ENCODE measurements at regions not wholly inside any gene's neighbourhood (a gene's known extent, or its start where the extent isn't known, plus 50 kb on each side); places are given as distances from the start of the nearest gene placed in this dataset.

DNA sequence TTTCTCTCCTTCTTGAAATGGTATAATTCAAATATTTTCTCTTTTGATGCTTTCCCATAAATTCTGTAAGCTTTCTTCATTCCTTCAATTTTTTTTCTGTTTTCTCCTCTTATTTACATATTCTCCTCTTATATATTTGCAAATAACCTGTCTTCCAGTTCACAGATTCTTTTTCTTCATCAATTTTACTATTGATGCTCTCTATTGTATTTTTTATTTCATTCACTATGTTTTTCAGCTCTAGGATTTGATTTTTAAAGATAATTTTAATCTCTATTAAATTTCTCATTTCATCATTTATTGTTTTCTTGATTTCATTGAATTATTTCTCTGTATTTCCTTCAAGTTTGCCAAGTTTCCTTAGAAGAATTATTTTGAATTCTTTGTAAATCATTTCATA, 54.0 kb upstream of the PRPS1L1 start:
- Histone ChIP-seq H3K9ac (no peak overlapping the region), H3K4me3 (no peak overlapping the region), H3K79me2 (ENCODE audit: insufficient read depth) (no peaks in the 10 kb centered on the region), H3K36me3 (ENCODE audit: low read depth) (no peaks in the 10 kb centered on the region), H3K27me3 (replicated peaks; ENCODE audit: insufficient read depth) (peaks cover 9% of the 10 kb centered on the region), H3K9me2 (ENCODE audit: insufficient read depth) (no peaks in the 10 kb centered on the region), H3K9me3 (ENCODE audit: low read depth) (no peaks in the 10 kb centered on the region), H3K27ac (no peak overlapping the region), H3K4me2 (ENCODE audit: unreplicated experiment) (no peak overlapping the region), H3F3A (ENCODE audit: insufficient read depth) (no peaks in the 10 kb centered on the region), H4K20me1 (ENCODE audit: insufficient read depth) (no peaks in the 10 kb centered on the region), H2AFZ (no peak overlapping the region), H3K4me1 (ENCODE audit: insufficient read depth) (no peaks in the 10 kb centered on the region)
- TF ChIP-seq EZH2phosphoT487 (IDR thresholded peaks at IDR 0.05; ENCODE audit: insufficient read depth, low read depth) = no peak
- in situ Hi-C loops (cut with MboI) = no loop called here
- DNase-seq = no peak

DNA sequence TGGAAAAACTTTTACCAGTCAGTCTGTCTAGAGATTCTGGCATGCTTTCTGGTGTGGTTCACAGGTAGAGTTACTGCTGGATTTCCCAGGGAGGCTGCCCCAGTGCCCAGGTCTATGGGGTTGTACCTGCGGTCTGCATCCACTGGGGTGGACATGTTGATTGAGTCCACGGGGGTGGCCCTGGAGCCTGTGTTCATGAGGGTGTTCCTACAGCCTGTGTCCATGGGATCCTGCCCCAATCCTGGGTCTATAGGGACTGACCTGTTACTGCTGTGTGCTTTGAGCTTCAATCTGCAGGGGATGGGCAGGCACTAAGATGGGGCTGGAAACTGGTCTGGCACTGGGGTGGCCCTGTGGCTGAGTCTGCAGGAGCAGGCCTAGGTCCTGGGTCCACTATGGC, 54.5 kb upstream of the PRPS1L1 start:
- Histone ChIP-seq H3K36me3 (ENCODE audit: low read depth) (no peaks in the 10 kb centered on the region), H3K27me3 (replicated peaks; ENCODE audit: insufficient read depth) (peaks cover 12% of the 10 kb centered on the region), H2AFZ (no peak overlapping the region), H3K9me3 (ENCODE audit: low read depth) (no peaks in the 10 kb centered on the region), H3K27ac (no peak overlapping the region), H3K4me1 (ENCODE audit: insufficient read depth) (peaks cover under 1% of the 10 kb centered on the region; the same call in 1 of the 2 replicates), H3F3A (ENCODE audit: insufficient read depth) (no peaks in the 10 kb centered on the region), H3K4me3 (no peak overlapping the region), H3K4me2 (ENCODE audit: unreplicated experiment) (no peak overlapping the region), H3K79me2 (ENCODE audit: insufficient read depth) (no peaks in the 10 kb centered on the region), H3K9ac (no peak overlapping the region), H4K20me1 (ENCODE audit: insufficient read depth) (no peaks in the 10 kb centered on the region), H3K9me2 (ENCODE audit: insufficient read depth) (no peaks in the 10 kb centered on the region)
- DNase-seq = no peak
- in situ Hi-C loops (cut with MboI) = no loop called here
- WGBS, 2 experiments (ENCODE audit: low coverage in 1 of 2, low lambda C conversion rate in 2 of 2, missing lambda C conversion rate in 2 of 2) = 60 to 77% methylated on average over 2 of the region's 2 CpGs
- TF ChIP-seq EZH2phosphoT487 (IDR thresholded peaks at IDR 0.05; ENCODE audit: insufficient read depth, low read depth) = no peak
- no peak for TF ChIP-seq EZH2 (IDR thresholded peaks at IDR 0.05; ENCODE audit: insufficient read depth, poor library complexity, severe bottlenecking)

DNA sequence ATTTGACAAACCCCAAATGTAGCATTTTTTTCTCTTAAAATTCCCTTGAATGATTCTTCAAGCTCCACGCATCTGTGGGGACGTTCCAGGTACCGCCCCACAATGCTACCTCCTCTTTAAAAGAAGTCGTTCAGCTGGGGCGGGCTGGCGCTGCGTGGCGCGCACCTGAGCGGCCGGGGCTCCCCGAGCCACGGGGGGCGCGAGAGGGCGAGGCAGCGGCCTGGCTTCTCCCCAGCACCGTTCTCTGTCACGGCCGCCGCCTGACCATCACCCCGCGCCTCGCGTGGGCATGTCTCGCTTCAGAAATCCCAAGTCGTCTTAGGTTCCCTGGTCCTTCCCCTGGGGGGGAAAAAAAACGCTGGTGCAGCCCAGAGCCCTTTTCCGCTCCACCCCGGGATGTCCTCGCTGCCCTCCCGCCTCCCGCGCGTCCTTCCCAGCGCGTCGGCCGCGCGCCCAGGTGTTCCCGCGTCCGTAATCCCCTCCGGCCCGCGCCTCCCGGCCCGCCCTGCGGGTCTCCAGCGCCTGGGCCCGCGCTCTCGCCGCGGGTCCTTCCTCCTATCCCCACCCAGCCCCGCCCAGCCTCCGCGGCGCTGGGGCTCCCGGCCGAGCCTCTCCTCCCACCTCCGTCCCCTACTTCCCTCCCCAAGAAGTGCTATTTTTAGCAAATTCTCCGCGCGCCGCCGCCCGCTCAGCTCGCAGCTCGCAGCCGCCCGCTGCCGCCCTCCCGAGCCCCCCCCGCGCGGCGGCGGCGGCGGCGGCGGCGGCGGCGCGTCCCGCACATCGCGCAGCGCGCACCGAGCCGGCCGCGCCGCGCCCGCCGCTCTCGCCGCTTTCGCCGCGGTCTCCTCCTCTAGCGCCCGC, 58.7 kb upstream of the PRPS1L1 start:
- H2AFZ ChIP-seq = peak overlapping the region; percentile 88
- peak; percentile 47 for DNase-seq
- H3K27ac ChIP-seq = no peak overlapping the region
- H4K20me1 ChIP-seq (ENCODE audit: insufficient read depth) = no peaks in the 10 kb centered on the region
- peaks cover 4% of the 10 kb centered on the region; the same call in 1 of the 2 replicates for H3K4me1 ChIP-seq (ENCODE audit: insufficient read depth)
- in situ Hi-C loops (cut with MboI) = no loop called here
- H3K4me2 ChIP-seq (ENCODE audit: unreplicated experiment) = peak overlapping the region; percentile 91
- no peaks in the 10 kb centered on the region for H3K36me3 ChIP-seq (ENCODE audit: low read depth)
- H3F3A ChIP-seq (ENCODE audit: insufficient read depth) = no peaks in the 10 kb centered on the region; the same call in 1 of the 2 replicates
- 0 out of 2 replicates have a peak overlapping the region, but pooled peaks have one; percentile 19 for H3K9ac ChIP-seq
- peaks cover 30% of the 10 kb centered on the region for H3K27me3 ChIP-seq (replicated peaks; ENCODE audit: insufficient read depth)
- H3K79me2 ChIP-seq (ENCODE audit: insufficient read depth) = no peaks in the 10 kb centered on the region
- no peaks in the 10 kb centered on the region for H3K9me3 ChIP-seq (ENCODE audit: low read depth)
- H3K4me3 ChIP-seq = peak overlapping the region; percentile 78
- 0 to 1% methylated on average over 43 to 107 of the region's 108 CpGs for WGBS, 2 experiments (ENCODE audit: low coverage in 1 of 2, low lambda C conversion rate in 2 of 2, missing lambda C conversion rate in 2 of 2)
- no peak for TF ChIP-seq EZH2phosphoT487 (IDR thresholded peaks at IDR 0.05; ENCODE audit: insufficient read depth, low read depth)
- no peak for TF ChIP-seq EZH2 (IDR thresholded peaks at IDR 0.05; ENCODE audit: insufficient read depth, poor library complexity, severe bottlenecking)
- H3K9me2 ChIP-seq (ENCODE audit: insufficient read depth) = no peaks in the 10 kb centered on the region

DNA sequence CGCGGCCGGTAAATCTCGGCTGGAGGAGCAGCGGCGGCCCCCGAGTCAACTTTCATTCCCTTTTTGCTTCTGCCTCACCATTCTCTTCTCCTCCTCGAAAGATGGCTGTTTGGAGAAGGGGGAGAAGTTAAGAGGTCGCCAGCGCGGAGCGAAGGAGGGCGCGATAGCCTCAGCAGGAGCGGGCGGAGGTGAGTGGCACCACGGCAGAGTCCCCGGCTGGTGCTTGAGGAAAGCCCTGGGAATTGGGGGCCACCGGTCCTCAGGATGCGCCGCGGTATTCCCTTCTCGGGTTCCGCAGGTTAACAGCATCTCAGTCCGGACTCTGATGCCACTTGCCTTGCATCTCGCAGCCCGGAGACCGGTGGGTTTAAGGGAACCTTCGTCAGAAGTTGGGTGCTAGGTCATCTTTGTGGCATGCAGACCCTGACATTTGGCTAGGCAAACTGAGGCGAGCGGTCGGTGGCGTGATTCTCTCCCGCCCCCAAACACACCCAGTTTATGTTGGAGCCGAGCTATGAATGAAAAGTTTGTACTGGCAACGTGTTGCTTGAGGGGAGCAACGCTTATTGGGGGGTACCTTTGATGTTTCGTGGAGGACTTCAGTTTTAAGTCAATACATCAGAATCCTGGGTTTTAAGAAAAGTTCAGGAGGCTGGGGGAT, 59.5 kb upstream of the PRPS1L1 start:
- peak overlapping the region; percentile 91 for H3K4me2 ChIP-seq (ENCODE audit: unreplicated experiment)
- H2AFZ ChIP-seq = peak overlapping the region; percentile 88
- H3K27ac ChIP-seq = no peak overlapping the region
- no peak overlapping the region for H3K9ac ChIP-seq
- no peaks in the 10 kb centered on the region for H3K9me3 ChIP-seq (ENCODE audit: low read depth)
- H3K27me3 ChIP-seq (replicated peaks; ENCODE audit: insufficient read depth) = peaks cover 30% of the 10 kb centered on the region
- DNase-seq = no peak
- no peaks in the 10 kb centered on the region for H4K20me1 ChIP-seq (ENCODE audit: insufficient read depth)
- 5% methylated on average over 38 of the region's 38 CpGs for WGBS, 2 experiments (ENCODE audit: low coverage in 1 of 2, low lambda C conversion rate in 2 of 2, missing lambda C conversion rate in 2 of 2)
- in situ Hi-C loops (cut with MboI) = no loop called here
- H3K4me1 ChIP-seq (ENCODE audit: insufficient read depth) = peaks cover 4% of the 10 kb centered on the region; the same call in 1 of the 2 replicates
- no peaks in the 10 kb centered on the region for H3K9me2 ChIP-seq (ENCODE audit: insufficient read depth)
- H3K4me3 ChIP-seq = peak overlapping the region; percentile 78
- no peaks in the 10 kb centered on the region for H3K36me3 ChIP-seq (ENCODE audit: low read depth)
- H3F3A ChIP-seq (ENCODE audit: insufficient read depth) = no peaks in the 10 kb centered on the region; the same call in 1 of the 2 replicates
- no peaks in the 10 kb centered on the region for H3K79me2 ChIP-seq (ENCODE audit: insufficient read depth)
- TF ChIP-seq EZH2 (IDR thresholded peaks at IDR 0.05; ENCODE audit: insufficient read depth, poor library complexity, severe bottlenecking) = peak; percentile 57
- TF ChIP-seq EZH2phosphoT487 (IDR thresholded peaks at IDR 0.05; ENCODE audit: insufficient read depth, low read depth) = no peak
